NOMO-1 treated with DMSO at 0.1 percent for 48 hours (cell line): ENCODE measurements at regions not wholly inside any gene's neighbourhood (a gene's known extent, or its start where the extent isn't known, plus 50 kb on each side); places are given as distances from the start of the nearest gene placed in this dataset.

Source experiments
- DNase-seq: peaks from one replicate; lab custom pipeline; 2025; ENCODE audit not compliant: unreplicated experiment; lab: John Stamatoyannopoulos, UW

GRCh38 chr3:25130724-25131520, 297.1 kb upstream of the RARB start:
- DNase-seq, result no peak

DNA sequence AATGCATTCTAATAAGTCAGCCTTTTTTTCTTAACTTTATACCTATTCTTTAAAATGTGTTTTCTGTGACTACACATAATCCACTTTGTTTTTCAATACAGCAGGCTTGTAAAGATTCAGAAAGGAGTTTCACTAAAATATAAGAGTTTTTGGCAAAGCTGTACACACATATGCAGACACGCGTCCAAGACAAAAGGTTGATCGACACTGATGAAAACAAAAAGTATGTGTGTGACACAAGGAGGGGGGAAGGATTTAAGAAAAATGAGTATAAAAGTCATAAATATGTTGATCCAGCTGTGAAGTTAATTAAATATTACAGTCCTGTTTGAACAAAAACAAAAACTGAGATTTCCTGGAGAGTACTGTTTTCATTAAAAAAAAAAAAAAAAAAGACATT, 294.5 kb upstream of the RARB start:
- DNase-seq, result no peak

GRCh38 chr3:25137606-25138005, 290.5 kb upstream of the RARB start:
- DNase-seq, result no peak

DNA sequence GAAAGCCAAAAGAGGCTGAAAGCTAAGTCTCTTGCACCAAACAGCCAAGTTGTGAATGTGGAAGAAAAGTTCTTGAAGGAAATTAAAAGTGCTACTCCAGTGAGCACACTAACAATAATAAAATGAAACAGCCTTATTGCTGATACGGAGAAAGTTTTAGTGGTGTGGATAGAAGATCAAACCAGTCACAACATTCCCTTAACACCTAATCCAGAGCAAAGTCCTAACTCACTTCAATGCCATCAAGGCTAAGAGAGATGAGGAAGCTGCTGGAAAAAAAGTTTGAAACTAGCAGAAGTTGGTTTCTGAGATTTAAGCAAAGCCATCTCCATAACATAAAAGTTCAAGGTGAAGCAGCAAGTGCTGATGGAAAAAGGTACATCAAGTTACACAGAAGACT, 288.8 kb upstream of the RARB start:
- no peak for DNase-seq

DNA sequence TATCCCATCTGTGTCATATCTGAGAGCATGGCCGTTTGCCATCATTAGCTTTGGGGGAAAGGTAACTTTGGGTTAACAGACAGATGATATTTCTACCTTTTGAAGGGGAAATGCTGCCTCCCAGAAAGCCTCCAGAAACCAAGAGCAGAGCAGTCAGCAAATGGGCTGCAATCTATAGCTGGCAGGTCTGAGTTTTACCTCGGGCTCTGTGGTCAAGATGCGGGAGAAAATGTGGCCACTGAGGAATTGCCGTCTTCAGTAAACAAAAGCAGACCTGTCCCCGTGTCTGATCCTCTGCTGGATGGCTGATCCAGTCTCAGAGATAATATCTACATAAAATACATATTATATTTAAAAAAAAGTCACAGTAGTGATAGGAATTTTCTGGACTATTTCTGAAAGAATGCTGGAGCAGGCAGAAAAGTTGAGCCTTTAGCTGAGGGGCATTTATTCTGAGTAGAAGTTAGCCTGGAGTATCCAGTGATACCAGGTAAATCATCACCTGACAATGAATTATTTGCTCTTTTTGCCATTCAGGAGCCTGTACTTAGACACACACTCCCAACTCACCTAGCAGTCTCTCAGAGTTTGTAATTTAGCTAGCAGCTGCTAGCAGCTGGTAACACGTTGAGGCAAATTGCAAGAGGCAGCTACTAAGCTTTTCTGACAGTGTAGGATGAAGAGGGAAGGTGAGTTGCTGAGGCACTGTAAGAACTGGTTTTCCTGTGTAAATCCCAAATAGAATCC, 285.3 kb upstream of the RARB start:
- no peak for DNase-seq

DNA sequence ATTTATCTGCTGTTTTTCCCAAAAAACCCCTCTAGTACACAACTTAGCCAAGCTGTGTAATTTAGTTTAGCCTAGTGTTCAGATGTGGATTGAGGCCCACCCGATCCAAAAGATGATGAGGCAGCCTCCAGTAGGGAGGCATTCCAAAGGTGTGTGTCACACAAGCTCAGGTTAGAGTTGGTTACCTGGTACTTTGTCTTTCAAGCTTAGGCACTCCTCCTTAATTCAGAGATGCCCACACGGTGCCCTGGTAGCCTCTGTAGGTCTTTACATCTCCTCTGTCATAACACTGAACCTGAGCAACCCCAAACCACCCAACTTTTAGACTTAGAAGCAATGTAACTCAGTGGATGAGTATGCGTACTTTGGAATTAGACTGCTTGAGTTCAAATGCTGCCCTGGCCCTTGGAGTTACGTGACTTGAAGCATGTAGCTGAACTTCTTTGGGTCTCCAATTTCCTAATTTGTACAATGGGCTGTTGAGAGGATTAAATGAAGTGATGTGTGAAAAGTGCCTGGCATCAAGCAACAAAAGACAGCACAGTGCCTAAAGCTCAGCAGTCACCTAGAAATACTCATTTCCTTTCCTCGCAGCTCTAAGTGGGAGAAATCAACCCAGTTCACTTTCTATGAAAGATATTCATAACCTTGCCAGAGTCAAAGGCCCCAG, 284.6 kb upstream of the RARB start:
- DNase-seq, result no peak

DNA sequence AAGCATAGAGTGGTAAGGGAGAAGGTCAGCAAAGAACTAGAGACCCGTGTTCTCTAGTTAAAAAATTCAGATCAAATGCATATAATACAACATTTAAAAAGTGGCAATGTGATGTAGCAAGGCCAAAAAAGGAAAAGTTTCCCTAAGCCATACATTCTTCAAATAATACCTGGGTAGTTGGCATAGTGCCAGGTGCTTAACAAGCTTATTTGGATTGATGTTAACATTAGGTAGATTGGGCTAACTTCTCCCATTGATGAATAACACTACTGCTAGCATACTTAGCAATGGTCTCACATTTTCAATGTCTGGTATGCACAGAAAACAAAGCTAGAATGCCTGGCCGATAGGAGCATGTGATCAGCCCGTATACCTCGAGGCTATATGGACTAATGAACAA, 283.6 kb upstream of the RARB start:
- no peak for DNase-seq

DNA sequence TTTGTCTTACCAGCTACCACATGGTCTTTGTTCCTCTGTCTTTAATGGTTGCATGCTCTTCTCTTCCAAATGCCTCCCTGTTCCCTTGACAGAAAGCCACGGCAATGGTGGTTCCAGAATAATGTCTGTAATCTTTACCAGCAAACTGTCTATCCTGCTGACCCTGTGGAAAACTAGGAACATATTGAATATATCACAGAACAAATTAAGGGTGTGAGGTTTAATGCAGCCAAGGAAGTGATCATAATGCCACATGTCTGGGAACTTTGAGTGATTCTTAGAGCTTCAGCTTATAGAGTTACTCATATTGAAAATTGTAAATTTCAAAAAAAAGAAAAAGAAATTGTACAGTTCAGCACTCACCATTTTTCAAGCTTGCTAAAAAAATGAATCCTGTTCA, 282.9 kb upstream of the RARB start:
- DNase-seq, result no peak

- no peak for DNase-seq
These were observed 277.9 kb upstream of the RARB start for GRCh38 chr3:25150199-25150598.

- DNase-seq, result no peak
These were observed 276.7 kb upstream of the RARB start for GRCh38 chr3:25151281-25151902.

DNA sequence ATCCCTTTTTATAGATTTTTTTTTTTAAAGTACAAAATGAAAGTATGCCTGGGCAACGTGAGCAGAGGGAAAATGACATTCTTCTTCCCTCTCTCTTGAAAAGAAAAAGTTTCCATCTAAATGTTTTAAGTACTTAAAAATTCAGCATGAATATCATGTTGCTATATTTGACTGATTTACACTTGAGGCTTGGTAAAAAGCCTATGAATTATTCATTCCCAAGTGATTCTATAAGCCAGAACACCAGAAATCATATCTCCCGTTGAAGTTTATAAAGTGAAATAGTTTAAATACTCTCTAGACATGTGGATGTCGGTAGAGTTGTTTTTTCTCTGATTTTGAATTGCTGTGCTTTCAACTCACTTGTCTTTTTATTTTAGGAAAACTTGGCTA, 276.2 kb upstream of the RARB start:
- no peak for DNase-seq

DNA sequence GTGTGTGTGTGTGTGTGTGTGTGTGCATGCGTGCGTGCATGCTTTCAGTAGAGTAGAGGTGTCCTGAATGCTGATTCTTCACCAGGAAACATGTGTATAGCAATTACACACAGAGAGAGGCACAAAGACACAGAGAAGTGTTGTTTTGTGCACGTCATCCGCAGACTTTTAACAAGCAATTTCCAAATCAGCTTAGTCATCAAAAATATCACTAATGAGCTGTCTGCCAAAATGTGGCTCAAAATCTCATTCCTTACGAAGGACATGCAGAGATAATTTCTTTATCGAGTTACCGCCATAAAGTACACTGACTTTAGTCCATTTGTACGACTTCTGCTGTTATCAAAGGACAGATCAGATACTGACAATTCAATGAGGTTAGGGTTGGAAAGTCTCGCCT, 274.9 kb upstream of the RARB start:
- DNase-seq, result no peak

- DNase-seq, result no peak
These were observed 274.5 kb upstream of the RARB start for GRCh38 chr3:25153561-25153960.

GRCh38 chr3:25155652-25156471, 272.2 kb upstream of the RARB start:
- DNase-seq, result no peak

DNA sequence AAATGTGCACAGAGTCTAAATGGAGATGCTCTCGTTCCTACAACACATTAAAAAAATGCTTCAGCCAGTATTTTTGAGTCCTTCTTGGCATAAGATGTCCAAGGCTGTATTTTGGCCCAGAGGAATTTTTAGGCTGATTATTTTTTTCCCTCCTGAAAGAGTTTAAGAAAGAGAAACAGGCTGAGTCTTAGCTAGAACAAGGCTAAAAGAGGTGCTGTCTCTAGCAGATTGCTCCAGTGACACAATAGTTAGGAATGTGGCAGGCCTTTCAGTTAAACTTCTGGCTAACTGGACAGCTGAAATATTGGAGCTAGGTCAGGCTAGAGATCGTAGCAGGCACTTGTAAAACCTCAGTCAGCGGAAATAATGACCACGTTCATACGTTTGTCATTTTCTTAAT, 271.4 kb upstream of the RARB start:
- DNase-seq, result no peak

GRCh38 chr3:25165306-25165705, 262.8 kb upstream of the RARB start:
- no peak for DNase-seq

- DNase-seq, result no peak
These were observed 262.0 kb upstream of the RARB start for GRCh38 chr3:25166016-25166415.

- DNase-seq, result no peak
These were observed 258.9 kb upstream of the RARB start for GRCh38 chr3:25169151-25169550.

- DNase-seq, result no peak
These were observed 258.0 kb upstream of the RARB start for GRCh38 chr3:25170021-25170420.

DNA sequence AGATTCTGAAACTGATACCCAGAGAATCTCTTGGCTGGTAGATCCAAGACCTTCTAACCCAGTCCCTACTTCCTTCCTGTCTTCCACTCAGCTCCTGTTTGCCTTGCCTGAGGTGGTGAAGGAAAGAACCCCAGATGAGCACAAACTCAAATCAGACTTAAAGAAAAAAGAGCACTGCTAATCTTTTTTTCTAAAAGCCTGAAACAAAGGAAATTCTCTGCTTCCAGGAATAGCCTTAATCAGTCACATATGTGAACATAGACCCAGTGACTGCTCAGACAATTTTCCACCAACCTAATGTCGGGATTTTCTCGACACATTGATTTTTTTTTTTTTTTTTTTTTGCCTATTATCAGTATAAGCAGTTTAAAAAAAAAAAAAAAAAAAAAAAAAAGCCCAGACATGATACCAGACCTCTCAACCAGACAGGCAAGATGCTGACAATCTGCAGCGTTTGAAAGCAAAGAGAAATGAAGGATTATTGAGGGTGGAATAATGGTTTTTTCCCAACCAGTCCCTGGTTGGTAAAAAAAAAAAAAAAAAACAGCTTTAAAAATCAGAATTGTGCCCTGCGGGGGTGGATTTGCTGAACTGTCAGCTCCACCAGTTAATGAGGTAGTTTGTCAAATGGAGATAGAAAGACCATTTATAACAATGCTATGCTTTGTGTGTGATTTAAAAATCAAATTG, 256.8 kb upstream of the RARB start:
- DNase-seq, result no peak
